ENCODE measurements at regions not wholly inside any gene's neighbourhood (a gene's known extent, or its start where the extent isn't known, plus 50 kb on each side); places are given as distances from the start of the nearest gene placed in this dataset.

DNA sequence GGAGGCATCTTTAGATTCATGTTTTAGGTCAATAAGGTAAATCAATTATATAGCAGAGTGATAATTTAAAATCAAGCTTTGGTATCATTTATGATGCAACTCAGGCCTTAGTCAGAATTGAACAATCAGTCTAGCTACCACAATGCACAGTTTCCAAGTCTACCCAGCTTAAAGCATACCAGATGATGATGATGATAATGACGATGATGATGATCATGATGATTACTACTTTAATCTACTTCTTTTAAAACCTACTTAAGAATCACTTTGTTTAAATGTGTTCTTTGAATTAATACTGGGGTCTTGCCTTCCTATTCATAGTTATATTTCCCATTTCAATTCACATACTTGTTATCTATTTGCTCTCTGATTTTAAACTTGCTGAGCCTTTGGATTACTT is 1872.7 kb downstream of the OLFM4 start:
- intact Hi-C loops (cut with DNase I), result no loop called here
- ATAC-seq (ENCODE audit: poor library complexity), result no peak

DNA sequence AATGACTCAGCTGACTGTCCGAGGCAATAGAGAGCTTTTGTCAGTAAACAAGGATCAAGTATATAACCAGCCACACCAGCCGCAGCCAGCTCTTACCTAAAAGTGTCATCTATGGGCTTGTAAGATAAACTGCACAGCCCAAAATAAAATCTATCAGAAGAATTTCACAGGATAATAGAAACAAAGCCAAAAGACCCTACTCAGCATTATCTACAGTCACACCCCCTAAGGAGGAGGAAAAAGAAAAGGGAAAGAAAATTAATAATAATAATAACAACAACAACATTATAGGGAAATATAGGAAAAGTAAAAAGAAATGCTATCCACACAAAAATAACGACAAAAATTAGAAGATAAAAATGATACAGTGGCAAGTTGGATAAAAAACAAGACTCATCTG is 1883.8 kb downstream of the OLFM4 start:
- intact Hi-C loops (cut with DNase I), result no loop called here
- DNase-seq (no peak), ATAC-seq (ENCODE audit: poor library complexity) (no peak)

More for the DNA sequence above, 1872.7 kb downstream of the OLFM4 start:
- DNase-seq, result no peak

DNA sequence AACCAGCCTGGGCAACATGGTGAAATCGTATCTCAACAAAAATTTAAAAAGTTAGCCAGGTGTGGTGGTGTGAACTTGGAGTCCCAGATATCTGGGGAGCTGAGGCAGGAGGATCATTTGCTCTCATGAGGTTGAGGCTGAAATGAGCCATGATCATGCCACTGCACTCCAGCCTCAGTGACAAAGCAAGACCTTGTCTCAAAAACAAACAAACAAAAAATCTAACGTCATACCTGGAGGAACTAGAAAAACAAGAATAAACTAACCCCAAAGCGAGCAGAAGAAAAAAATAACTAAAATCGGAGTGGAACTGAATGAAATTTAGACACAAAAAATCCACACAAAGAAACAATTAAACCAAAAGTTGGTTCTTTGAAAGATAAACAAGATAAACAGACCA is 1885.1 kb downstream of the OLFM4 start:
- no peak for ATAC-seq (ENCODE audit: poor library complexity)
- intact Hi-C loops (cut with DNase I), result no loop called here
- no peak for DNase-seq

DNA sequence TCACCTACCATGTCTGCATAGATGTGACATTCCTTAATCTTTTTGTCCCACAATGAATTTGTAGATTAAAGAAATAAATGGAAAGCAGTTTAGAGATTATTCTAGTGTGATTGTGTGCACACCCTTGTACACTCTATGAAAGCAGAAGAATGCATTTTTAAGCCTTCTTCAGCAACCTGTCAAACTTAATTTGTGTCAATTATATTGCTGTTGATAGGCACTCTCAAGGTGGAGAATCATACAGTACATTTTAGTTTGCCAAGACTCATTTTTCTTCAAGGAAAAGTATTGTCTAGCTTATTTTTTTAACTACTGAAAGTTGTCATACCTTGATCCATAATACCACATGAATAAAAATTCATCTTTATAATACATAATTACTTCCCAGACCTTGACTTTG is 1898.9 kb downstream of the OLFM4 start:
- no peak for ATAC-seq (ENCODE audit: poor library complexity)
- intact Hi-C loops (cut with DNase I), result no loop called here

DNA sequence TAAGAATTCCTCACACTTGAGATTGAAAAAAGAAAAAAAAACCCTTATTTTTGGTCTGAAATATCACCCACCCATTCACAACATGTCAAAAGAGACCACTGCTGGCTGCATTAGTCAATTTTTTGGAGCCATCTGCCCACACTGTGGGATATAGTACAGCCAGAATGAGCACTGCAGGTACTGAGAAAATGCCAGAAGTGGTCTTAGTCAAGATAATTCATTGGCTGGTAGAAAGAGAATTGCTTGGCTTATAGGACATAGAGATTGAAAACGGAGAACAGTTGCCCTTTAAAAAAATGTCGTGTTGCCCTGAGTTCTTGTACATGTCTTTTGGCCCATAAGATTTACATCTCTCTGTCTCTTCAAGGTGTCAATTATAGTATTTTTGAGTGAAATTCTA is 1899.5 kb downstream of the OLFM4 start:
- DNase-seq, result no peak
- intact Hi-C loops (cut with DNase I), result no loop called here
- no peak for ATAC-seq (ENCODE audit: poor library complexity)

More for the DNA sequence above, 1898.9 kb downstream of the OLFM4 start:
- DNase-seq, result no peak

DNA sequence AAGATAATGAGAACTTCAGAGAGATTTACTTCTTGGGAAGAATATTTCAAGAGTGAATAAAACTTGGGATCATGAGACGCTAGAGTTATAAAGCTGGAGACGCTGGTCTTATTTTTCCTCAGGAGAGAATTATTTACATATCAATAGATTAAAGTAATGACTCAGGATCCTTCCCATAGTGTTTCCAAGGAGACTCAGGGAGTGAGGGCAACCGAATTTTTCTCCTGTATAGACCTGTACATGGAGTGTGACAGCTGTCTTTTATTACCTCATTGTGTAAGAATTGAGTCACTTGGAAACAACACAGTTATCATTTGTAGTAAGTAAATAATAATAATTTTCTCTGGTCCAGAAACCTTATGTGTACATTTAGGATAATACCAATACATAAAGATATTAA is 1905.5 kb downstream of the OLFM4 start:
- ATAC-seq (ENCODE audit: poor library complexity) (no peak), DNase-seq (no peak)
- intact Hi-C loops (cut with DNase I), result no loop called here

DNA sequence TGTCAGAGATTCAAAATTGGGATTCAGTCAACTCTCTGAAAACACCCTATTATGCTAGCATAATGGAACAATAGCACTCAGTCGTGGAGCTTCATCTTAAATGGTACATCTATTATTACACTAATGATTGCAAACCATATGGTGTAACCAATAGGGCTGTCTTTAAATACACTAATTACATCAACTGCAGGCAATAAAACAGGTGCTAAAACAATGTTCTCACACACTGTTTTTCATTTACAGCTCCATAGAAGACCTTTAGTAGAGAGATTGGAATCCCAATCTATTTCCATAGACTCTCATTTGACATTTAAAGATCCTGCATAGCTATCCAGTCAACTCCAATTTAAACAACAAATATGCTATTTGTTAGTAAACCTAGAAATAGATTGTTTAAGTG is 1917.4 kb downstream of the OLFM4 start:
- intact Hi-C loops (cut with DNase I), result no loop called here
- ATAC-seq (ENCODE audit: poor library complexity) (no peak), DNase-seq (no peak)

DNA sequence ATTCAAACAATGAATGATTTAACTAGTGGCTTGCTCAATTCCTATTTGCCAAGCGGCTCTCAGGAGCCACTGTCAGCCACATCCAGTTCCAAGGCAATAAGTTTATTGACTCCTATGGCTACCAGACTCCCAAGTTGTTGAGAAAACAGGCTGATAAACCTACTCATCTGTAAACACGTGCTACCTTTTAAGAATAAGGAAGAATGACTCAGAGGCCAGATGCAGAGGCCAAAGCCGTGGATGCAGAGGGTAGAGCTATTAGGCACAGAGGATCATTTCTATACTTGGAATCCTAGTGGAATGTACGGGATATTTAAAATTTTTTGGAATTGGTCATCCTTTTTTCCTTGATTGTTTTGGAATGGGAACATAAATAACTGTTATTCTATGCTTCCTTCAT is 1921.1 kb downstream of the OLFM4 start:
- ATAC-seq (ENCODE audit: poor library complexity), result no peak
- intact Hi-C loops (cut with DNase I), result no loop called here
- DNase-seq, result no peak

DNA sequence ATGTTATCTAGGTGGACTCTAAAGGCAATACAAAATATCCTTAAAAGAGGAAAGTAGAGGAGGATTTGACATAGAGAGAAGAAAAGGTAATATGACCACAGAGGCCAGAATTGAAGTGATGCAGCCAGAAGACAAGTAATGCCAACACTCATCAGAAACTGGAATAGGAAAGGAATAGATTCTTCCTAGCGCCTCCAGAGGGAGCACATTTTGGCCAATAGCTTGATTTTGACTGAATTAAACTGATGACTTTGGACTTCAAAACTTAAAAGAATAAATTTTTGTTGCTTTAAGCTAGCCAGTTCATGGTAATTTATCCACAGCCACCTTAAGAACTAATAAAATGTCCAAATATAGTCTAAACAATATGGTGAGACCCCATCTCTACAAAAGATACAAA is 1921.9 kb downstream of the OLFM4 start:
- intact Hi-C loops (cut with DNase I), result no loop called here
- no peak for DNase-seq
- ATAC-seq (ENCODE audit: poor library complexity), result no peak

DNA sequence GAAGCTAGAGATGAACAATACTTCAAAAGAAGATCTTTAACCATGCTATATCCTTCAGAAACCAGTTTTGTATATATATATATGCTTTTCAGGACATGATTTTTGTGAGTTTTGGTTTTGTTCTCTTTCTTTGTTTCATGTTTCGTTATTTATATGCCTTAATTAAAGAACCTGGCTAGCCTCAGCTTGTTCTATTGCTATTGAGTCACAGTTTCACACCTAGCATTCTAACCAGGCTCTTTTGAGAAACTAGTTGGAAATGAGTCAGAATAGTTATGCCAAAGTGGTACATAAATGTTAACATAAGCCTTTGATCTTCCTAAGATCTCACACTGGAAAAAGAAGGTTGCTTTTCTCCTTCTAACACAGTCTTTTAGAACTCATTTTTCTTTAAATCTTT is 1925.2 kb downstream of the OLFM4 start:
- intact Hi-C loops (cut with DNase I), result no loop called here
- ATAC-seq (ENCODE audit: poor library complexity) (no peak), DNase-seq (no peak)

DNA sequence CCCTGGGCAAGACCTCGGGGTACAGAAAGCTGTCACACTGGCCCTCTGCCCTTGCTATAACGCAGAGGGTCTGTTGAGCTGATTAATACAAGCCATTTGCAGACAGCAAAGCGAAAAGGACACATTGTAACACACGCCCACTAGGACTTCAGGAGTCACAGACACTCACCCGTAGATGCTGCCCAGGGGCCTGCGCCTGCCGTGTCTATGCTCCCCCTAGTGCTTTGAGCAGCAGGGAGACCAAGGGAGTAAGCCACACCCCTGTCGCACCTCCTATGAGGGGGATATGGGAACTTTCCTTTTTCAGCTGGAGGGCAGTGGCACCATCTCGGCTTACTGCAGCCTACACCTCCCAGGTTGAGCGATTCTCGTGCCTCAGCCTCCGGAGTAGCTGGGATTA is 1930.2 kb downstream of the OLFM4 start:
- DNase-seq, result no peak
- intact Hi-C loops (cut with DNase I), result no loop called here
- ATAC-seq (ENCODE audit: poor library complexity), result no peak

DNA sequence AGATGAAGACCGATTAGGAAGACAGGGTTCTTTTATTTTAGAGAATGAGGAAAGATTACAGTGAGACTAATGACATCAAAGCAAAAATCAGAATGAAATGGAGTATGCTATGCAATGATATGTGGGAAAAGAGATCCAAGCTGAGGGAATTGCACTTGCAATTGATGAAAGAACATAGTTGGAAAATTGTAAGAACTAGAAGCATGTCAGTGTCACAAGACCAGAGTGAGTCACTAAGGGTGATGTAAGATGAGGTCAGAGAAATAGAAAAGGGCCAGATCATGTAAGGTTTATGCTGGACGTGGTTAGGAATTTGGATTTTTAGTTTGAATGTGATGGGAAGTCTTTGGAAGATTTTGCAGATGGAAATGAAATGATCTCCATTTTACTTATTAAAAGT is 1937.3 kb downstream of the OLFM4 start:
- ATAC-seq (ENCODE audit: poor library complexity), result no peak
- no peak for DNase-seq
- intact Hi-C loops (cut with DNase I), result no loop called here

DNA sequence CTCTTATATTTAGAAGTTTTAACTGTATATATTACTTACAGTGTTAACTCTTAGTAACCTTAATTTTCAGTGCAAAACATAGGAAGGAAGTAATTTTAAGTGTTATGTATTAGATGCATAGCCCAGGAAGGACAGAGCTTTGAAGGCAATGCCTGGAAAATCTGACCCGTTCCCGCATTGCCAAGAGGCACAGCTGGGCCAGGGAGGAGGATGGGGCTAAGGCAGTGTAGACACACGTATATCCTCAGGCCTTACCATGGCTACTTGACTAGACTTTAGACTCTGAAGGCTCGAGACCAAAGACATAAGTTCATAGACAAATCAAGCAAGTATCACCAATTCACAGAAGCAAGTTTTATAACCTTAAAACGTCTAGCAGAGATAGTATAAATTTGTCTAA is 1944.2 kb downstream of the OLFM4 start:
- ATAC-seq (ENCODE audit: poor library complexity) (no peak), DNase-seq (no peak)
- intact Hi-C loops (cut with DNase I), result no loop called here

DNA sequence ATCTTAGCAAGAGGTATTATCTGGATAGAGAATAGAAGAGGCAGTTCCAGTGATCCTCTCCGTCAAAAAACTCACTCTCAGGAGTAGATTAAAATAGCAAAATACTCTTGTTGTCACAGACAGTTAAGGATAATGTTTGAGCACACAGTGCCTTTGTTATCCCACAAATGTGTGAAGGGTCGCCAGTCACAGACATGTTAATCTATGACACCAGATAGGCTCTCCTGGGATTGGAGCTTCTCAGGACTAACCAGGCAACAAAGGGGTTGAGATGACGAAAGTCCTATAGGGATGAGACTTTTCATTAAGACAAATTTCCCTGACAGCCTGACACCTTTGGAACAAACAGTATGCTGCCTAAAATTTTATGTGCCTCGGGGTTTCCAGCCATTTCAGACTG is 1947.1 kb downstream of the OLFM4 start:
- no peak for ATAC-seq (ENCODE audit: poor library complexity)
- no peak for DNase-seq
- intact Hi-C loops (cut with DNase I), result no loop called here

DNA sequence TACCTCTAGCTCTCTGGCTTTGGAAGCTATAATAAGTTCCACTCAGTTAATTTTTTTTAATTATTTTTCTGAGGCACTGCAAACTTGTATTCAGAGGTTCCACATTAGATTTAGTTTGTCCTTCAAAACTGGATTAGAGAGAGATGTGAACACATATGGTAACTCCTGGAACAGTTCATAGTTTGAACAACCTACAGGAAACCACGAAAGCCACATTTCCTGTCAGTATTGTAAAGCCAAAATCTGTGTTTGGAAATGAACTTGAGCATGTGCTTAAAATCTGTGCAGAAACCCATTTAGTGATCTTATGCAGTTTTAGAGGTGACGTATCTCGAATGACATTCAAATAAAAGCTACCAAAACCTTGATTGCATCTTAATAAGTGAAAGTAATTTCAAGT is 1952.0 kb downstream of the OLFM4 start:
- intact Hi-C loops (cut with DNase I), result no loop called here
- DNase-seq (no peak), ATAC-seq (ENCODE audit: poor library complexity) (no peak)

DNA sequence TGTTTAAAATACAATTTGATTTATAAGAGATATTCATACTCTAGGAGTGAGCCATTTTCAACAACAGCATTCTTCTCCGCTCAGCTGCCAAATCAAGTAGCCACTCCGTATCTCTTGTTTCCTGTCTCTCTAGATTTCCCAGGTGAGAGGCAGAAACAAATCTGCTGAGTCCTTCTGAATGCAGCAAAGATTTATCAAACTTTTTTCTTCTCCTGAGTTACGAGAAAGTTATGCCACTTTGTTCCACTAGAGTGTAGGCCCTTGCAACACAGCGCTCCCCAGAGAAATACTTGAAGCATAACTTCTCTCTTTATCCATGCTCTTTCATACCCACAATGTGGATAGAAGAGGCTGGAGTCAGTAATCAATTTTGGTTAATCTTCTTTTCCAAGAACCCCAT is 1960.8 kb downstream of the OLFM4 start:
- ATAC-seq (ENCODE audit: poor library complexity), result no peak
- DNase-seq, result no peak
- intact Hi-C loops (cut with DNase I), result no loop called here

DNA sequence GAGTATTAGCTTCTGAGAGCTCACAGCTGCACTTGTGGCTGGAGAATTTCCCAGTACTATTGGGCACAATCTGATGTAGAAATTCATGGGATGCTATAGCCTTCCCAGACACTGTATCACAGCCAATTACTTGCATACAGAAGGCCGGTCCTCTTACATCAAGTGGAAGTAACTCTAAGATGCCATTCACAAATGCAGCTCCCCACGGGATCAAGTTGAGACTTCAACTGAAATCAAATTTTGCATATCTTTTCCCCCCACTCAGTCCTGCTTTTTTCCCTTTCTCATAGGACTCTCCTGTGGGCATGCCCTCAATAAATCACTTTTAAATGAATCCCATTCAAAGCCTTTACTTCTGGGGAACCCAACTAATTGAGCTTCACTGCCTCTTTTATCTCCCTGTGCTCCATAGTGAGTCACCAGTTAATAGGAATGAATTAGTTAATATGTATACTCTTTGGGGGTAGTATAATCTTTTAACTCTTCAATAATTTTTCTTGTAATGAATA is 1970.8 kb downstream of the OLFM4 start:
- no peak for DNase-seq
- ATAC-seq (ENCODE audit: poor library complexity), result no peak
- intact Hi-C loops (cut with DNase I), result no loop called here

DNA sequence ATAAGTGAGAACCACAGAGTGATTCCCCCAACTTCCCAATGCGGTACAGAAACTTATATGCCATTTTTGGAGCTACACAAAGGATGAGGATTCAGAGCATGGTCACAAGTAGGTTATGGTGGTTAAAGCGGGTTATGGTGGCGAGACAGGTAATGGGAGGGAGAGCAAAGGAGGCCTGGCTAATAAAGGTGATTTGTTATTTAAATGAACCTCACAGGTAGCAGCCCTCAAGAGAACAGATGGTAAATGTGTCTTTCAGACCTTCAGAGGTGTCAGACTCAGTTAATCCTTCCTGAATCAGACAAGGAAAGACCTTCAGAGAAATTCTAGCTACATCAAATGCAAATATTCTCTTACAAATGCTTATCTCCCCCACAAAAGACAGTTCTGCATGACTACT is 1971.4 kb downstream of the OLFM4 start:
- intact Hi-C loops (cut with DNase I), result no loop called here
- DNase-seq, result no peak
- ATAC-seq (ENCODE audit: poor library complexity), result no peak

DNA sequence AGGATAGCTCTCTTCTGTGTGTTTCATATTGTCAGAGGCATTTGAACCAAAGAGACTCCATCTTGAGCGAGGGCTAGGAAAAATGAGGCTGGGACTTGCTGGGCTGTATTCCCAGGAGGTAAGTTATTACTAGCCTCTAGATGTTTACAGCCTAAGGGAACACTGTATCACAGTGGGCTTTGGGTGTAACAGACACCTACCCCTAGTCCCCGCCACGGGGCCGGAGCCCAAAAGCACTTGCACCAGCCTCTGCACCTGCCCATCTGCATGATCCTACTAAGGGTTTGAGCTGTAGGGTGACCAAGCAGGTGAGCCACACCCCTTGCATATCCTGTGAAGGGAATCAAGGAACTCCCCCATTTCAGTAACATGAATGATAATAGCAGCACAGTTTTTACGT is 1972.2 kb downstream of the OLFM4 start:
- no peak for DNase-seq
- no peak for ATAC-seq (ENCODE audit: poor library complexity)
- intact Hi-C loops (cut with DNase I), result no loop called here

DNA sequence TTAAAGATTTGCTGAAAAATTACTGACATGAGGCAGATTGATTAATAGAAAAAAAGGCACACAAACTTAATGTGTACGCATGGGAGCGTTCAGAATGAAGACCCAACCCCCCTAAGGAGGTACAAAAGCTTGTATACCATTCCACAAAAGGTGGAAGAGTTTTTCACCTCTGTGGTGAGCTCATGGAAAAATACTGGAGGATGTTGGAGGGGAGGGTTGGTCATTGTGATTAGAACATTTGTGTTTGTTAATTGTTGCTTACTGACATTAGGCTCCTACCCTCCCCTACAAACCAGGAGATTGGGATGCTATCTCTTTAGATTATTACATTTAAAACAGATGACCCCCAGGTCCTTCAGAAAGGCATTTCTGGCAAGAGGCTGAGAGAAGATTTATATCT is 1973.3 kb downstream of the OLFM4 start:
- intact Hi-C loops (cut with DNase I), result no loop called here
- no peak for DNase-seq
- ATAC-seq (ENCODE audit: poor library complexity), result no peak

DNA sequence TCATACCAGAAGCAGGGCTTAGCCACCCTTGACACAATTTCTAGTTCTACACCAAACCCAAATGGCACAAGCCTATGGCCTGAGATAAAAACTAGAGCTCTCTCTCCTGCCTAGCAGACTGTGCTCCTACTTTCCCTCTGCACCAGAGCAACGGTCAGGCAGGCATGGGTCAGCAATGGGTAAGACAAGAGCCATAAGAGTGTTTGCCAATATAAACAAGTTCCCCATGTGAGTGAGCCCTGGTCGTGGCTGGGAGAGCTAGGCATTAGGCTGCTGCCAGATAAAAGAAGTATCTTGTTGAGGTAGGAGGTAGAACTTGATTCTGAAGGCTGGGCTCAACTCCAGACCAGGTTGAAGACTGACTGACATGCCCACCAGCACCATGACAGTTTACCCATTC is 1979.1 kb downstream of the OLFM4 start:
- intact Hi-C loops (cut with DNase I), result no loop called here
- ATAC-seq (ENCODE audit: poor library complexity) (no peak), DNase-seq (no peak)

DNA sequence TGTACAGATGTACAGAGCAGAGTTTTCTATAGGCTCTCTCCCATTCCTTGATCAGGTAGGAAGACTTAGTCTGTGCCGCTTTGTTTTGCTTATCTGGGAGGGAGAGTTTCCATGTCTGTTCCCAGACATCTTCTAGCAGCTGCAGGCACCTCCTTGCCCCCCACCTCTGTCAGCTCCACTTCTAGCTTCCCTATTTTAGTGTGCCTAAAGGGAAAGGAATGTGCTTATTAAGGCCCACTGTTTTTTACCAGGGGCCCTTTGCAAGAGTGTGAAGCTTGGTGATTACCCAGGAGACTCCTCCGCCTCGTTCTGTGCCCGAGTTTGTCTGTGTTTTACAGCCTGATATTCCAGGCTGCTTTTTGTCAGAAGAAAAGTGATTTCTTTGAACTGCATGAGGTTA is 1984.4 kb downstream of the OLFM4 start:
- DNase-seq, result no peak
- no peak for ATAC-seq (ENCODE audit: poor library complexity)
- intact Hi-C loops (cut with DNase I), result no loop called here
